B cell (primary cell): ENCODE measurements at regions not wholly inside any gene's neighbourhood (a gene's known extent, or its start where the extent isn't known, plus 50 kb on each side); places are given as distances from the start of the nearest gene placed in this dataset.

ENCODE experiments used
- EZH2 ChIP-seq: IDR thresholded peaks from 2 replicates; pipeline ENCODE4 v1.6.1; 2012; ENCODE audit warnings: borderline replicate concordance, low read depth, mild to moderate bottlenecking, moderate library complexity, low read length; ENCODE audit not compliant: insufficient read depth, poor library complexity, severe bottlenecking
- TF ChIP-seq, protein P1 (sequence below): fragments of 200-600 bp; IDR thresholded peaks from one replicate; pipeline ENCODE4 v1.8.0; 2022; ENCODE audit warnings: antibody characterized with exemption, mild to moderate bottlenecking

DNA sequence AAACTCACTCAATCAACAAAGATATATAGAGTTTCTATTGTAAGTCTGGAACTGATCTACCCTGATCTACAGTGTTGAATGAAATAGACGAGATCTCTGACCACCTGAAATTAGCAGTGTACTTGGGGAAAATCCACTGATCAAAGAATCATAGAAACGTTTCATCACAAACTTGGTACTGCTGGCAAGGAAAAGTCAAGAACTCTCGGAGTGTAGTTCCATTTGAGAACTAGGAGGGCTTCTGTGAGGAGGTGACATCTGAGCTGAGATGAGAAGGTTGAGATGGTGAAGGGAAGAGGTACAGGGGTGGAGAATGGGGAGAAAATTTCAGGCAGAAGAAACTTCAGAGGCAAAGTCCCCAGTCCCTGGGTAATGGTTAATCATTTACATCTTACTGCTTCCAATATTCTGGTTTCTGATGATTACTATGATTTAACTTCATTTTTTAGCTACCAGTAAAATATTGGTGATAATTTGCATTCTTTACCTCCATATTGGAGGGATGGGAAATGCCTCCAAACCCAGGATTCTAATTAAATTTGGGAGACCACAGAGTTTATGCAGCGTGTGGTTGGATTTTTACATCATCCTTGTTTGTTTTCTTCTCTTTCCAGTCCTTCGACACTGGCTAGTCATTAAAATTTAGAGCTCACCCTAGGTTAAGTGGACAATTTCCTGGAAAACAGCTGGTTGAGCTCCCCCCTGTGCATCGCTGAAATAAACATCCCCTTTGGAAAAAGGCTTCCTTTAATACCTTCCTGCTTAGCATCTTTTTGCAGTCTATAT lies 191.9 kb downstream of the BCAS1 start:
- TF ChIP-seq, protein P1, sequence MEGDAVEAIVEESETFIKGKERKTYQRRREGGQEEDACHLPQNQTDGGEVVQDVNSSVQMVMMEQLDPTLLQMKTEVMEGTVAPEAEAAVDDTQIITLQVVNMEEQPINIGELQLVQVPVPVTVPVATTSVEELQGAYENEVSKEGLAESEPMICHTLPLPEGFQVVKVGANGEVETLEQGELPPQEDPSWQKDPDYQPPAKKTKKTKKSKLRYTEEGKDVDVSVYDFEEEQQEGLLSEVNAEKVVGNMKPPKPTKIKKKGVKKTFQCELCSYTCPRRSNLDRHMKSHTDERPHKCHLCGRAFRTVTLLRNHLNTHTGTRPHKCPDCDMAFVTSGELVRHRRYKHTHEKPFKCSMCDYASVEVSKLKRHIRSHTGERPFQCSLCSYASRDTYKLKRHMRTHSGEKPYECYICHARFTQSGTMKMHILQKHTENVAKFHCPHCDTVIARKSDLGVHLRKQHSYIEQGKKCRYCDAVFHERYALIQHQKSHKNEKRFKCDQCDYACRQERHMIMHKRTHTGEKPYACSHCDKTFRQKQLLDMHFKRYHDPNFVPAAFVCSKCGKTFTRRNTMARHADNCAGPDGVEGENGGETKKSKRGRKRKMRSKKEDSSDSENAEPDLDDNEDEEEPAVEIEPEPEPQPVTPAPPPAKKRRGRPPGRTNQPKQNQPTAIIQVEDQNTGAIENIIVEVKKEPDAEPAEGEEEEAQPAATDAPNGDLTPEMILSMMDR = no peak
- no peak for TF ChIP-seq EZH2
